GM23338 (cell line): ENCODE measurements at regions not wholly inside any gene's neighbourhood (a gene's known extent, or its start where the extent isn't known, plus 50 kb on each side); places are given as distances from the start of the nearest gene placed in this dataset.

Experiments
- ATAC-seq: fragments of 200-7000 bp; cut with Tn5 transposase; 3 replicates; pipeline ENCODE4 v1.9.1; 2020
- DNase-seq: peaks from one replicate; pipeline ENCODE4 v3.0.0-alpha.2; 2015; ENCODE audit warnings: low spot score
- H2AFZ ChIP-seq: fragments of 200-600 bp; sonication (generic); 2 replicates; pipeline ENCODE4 v1.8.0; 2016; ENCODE audit warnings: antibody characterized with exemption, mild to moderate bottlenecking, moderate library complexity
- H3F3A ChIP-seq: fragments of 200-600 bp; sonication (generic); replicated peaks from 2 replicates; pipeline ENCODE4 v1.8.0; 2017; ENCODE audit warnings: antibody characterized with exemption, mixed run types, low read depth
- H3K27ac ChIP-seq: fragments of 200-600 bp; sonication (generic); 2 replicates; pipeline ENCODE4 v1.6.1; 2016; ENCODE audit warnings: low read depth
- H3K27me3 ChIP-seq: fragments of 200-600 bp; sonication (generic); 2 replicates; pipeline ENCODE4 v1.8.0; 2016; ENCODE audit warnings: mild to moderate bottlenecking, mixed run types, moderate library complexity; ENCODE audit not compliant: insufficient read depth
- H3K36me3 ChIP-seq: fragments of 200-600 bp; sonication (generic); 2 replicates; pipeline ENCODE4 v1.8.0; 2016; ENCODE audit warnings: mild to moderate bottlenecking; ENCODE audit not compliant: insufficient read depth
- H3K4me1 ChIP-seq: fragments of 200-600 bp; sonication (generic); 2 replicates; pipeline ENCODE4 v1.8.0; 2016; ENCODE audit warnings: mild to moderate bottlenecking, moderate library complexity; ENCODE audit not compliant: insufficient read depth
- H3K4me2 ChIP-seq: fragments of 200-600 bp; sonication (generic); 2 replicates; pipeline ENCODE4 v1.7.1; 2017; ENCODE audit warnings: mixed run types
- H3K4me3 ChIP-seq: fragments of 200-600 bp; sonication (generic); 2 replicates; pipeline ENCODE4 v1.6.1; 2016; ENCODE audit warnings: mixed run types
- H3K79me2 ChIP-seq: fragments of 200-600 bp; sonication (generic); replicated peaks from 2 replicates; pipeline ENCODE4 v1.8.0; 2017; ENCODE audit warnings: mild to moderate bottlenecking; ENCODE audit not compliant: insufficient read depth
- H3K9me2 ChIP-seq: fragments of 200-600 bp; sonication (generic); 2 replicates; pipeline ENCODE4 v1.8.0; 2017; ENCODE audit not compliant: insufficient read depth
- H4K20me1 ChIP-seq: fragments of 200-600 bp; sonication (generic); replicated peaks from 2 replicates; pipeline ENCODE4 v1.8.0; 2017; ENCODE audit warnings: mild to moderate bottlenecking; ENCODE audit not compliant: insufficient read depth
- H3K27ac Mint-ChIP-seq: 2 replicates; pipeline ENCODE4 v1.8.0; 2020; ENCODE audit warnings: inconsistent platforms, mild to moderate bottlenecking, moderate library complexity, mixed read lengths
- H3K27me3 Mint-ChIP-seq: 3 replicates; pipeline ENCODE4 v1.8.0; 2022; ENCODE audit warnings: low read depth, mild to moderate bottlenecking, moderate library complexity, mixed read lengths, inconsistent platforms; ENCODE audit not compliant: insufficient read depth, poor library complexity
- H3K36me3 Mint-ChIP-seq: 3 replicates; pipeline ENCODE4 v1.8.0; 2021; ENCODE audit warnings: low read depth, mild to moderate bottlenecking, inconsistent platforms, moderate library complexity, mixed read lengths
- H3K4me1 Mint-ChIP-seq: 3 replicates; pipeline ENCODE4 v1.8.0; 2020; ENCODE audit warnings: mild to moderate bottlenecking, inconsistent platforms, mixed read lengths
- H3K4me3 Mint-ChIP-seq: 3 replicates; pipeline ENCODE4 v1.8.0; 2021; ENCODE audit warnings: moderate library complexity, mild to moderate bottlenecking, inconsistent platforms, mixed read lengths
- H3K9me3 Mint-ChIP-seq: 3 replicates; pipeline ENCODE4 v1.8.0; 2020; ENCODE audit warnings: moderate library complexity, mild to moderate bottlenecking, inconsistent platforms, mixed read lengths
- CREB1 ChIP-seq: fragments of 250-450 bp; sonication (Bioruptor Pico); IDR thresholded peaks from 2 replicates; pipeline ENCODE4 v1.5.0; 2020; ENCODE audit warnings: low read depth, mild to moderate bottlenecking, moderate library complexity
- EZH2 ChIP-seq: fragments of 200-600 bp; sonication (generic); IDR thresholded peaks from one replicate; pipeline ENCODE4 v1.8.0; 2017; ENCODE audit warnings: antibody characterized with exemption, mild to moderate bottlenecking, low read depth; ENCODE audit not compliant: unreplicated experiment
- EZH2phosphoT487 ChIP-seq: fragments of 200-600 bp; sonication (generic); IDR thresholded peaks from one replicate; pipeline ENCODE4 v1.8.1; 2018; ENCODE audit warnings: antibody characterized with exemption; ENCODE audit not compliant: unreplicated experiment
- STAT1 ChIP-seq: IDR thresholded peaks from one replicate; pipeline ENCODE4 v1.6.1; 2016; ENCODE audit warnings: antibody characterized with exemption; ENCODE audit not compliant: unreplicated experiment
- ZNF114 ChIP-seq: fragments of 250-450 bp; sonication (Bioruptor Pico); IDR thresholded peaks from 2 replicates; pipeline ENCODE4 v1.5.0; 2020; ENCODE audit warnings: mild to moderate bottlenecking, moderate library complexity
- TF ChIP-seq, protein P1 (sequence below): IDR thresholded peaks from one replicate; pipeline ENCODE4 v1.6.1; 2018; ENCODE audit warnings: antibody characterized with exemption; ENCODE audit not compliant: unreplicated experiment
- TF ChIP-seq, protein P2 (sequence below): fragments of 250-450 bp; sonication (Bioruptor Pico); IDR thresholded peaks from 2 replicates; pipeline ENCODE4 v1.5.0; 2020; ENCODE audit warnings: mild to moderate bottlenecking, moderate library complexity
- TF ChIP-seq, protein P3 (sequence below): IDR thresholded peaks from 2 replicates; pipeline ENCODE4 v1.6.1; 2016; ENCODE audit warnings: antibody characterized with exemption

DNA sequence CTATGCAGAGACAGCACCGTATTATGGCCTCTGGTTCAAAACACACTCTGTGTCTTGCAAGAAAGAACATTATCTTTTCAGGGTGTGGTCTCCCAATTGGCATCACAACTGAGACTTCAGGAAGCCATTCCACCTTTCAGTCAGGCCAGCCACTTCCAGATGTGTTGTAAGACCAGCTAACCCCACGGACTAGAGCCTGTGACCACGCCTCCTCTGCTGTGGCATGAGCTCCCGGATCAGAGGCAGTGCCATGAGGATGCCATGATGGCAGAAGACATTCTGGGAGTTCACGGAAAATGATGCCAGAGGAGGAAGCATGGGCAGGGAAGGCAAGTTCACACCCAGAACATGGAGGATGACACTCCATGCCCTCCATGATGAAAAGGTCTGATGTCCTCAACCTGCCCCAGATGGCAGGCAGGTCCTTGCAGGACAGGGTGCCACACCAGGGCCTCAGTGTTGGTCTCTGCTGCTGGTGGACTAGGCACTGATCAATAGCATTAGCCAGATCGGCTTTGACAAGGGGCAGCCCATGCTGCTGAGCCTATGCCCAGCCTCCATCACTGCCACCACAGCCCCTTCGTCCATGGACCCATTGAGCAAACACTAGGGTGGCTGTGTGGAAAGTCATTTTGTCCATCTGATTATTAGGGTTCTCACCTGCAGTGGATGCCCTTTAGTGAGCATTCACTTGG is 341.6 kb downstream of the MATN1 start (continued):
- TF ChIP-seq, protein P1, sequence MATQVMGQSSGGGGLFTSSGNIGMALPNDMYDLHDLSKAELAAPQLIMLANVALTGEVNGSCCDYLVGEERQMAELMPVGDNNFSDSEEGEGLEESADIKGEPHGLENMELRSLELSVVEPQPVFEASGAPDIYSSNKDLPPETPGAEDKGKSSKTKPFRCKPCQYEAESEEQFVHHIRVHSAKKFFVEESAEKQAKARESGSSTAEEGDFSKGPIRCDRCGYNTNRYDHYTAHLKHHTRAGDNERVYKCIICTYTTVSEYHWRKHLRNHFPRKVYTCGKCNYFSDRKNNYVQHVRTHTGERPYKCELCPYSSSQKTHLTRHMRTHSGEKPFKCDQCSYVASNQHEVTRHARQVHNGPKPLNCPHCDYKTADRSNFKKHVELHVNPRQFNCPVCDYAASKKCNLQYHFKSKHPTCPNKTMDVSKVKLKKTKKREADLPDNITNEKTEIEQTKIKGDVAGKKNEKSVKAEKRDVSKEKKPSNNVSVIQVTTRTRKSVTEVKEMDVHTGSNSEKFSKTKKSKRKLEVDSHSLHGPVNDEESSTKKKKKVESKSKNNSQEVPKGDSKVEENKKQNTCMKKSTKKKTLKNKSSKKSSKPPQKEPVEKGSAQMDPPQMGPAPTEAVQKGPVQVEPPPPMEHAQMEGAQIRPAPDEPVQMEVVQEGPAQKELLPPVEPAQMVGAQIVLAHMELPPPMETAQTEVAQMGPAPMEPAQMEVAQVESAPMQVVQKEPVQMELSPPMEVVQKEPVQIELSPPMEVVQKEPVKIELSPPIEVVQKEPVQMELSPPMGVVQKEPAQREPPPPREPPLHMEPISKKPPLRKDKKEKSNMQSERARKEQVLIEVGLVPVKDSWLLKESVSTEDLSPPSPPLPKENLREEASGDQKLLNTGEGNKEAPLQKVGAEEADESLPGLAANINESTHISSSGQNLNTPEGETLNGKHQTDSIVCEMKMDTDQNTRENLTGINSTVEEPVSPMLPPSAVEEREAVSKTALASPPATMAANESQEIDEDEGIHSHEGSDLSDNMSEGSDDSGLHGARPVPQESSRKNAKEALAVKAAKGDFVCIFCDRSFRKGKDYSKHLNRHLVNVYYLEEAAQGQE: no peak
- TF ChIP-seq ZNF114 (CRISPR knock-in tag) (no peak), CREB1 (CRISPR knock-in tag) (no peak), STAT1 (no peak)

DNA sequence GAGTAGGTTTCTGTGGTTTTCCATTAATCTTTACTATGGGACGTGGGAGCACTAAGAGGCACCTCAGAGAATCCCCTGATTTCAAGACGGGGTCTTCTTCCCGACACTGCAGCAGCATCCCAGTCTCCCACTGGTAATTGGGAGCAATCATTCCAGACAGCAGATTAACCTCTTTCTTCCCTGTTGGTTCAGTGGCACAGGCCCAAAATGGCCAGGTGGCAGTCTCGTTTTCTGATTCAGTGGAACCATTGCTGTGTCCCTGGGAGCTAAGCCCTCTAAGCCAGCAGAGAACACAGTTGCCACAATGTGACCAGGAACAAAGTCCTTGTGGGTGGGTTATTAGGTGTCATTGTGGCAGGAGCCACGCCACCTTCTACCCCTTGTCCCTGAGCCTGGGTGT is 342.1 kb downstream of the MATN1 start:
- Histone ChIP-seq H3K9me2 (no peaks in the 10 kb centered on the region), H3K27me3 (no peaks in the 10 kb centered on the region), H2AFZ (no peak overlapping the region), H3K27ac (no peak overlapping the region), H4K20me1 (no peaks in the 10 kb centered on the region), H3F3A (no peaks in the 10 kb centered on the region), H3K4me2 (no peak overlapping the region), H3K4me1 (no peaks in the 10 kb centered on the region), H3K79me2 (no peaks in the 10 kb centered on the region), H3K36me3 (no peaks in the 10 kb centered on the region), H3K4me3 (no peak overlapping the region)
- no peak overlapping the region for H3K27ac Mint-ChIP-seq
- peaks cover 7% of the 10 kb centered on the region for H3K27me3 Mint-ChIP-seq
- no peak for DNase-seq
- H3K4me1 Mint-ChIP-seq: peaks cover 3% of the 10 kb centered on the region; the same call in 2 of the 3 replicates
- no peaks in the 10 kb centered on the region for H3K36me3 Mint-ChIP-seq
- H3K9me3 Mint-ChIP-seq: no peaks in the 10 kb centered on the region
- no peak for TF ChIP-seq EZH2
- TF ChIP-seq, protein P2, sequence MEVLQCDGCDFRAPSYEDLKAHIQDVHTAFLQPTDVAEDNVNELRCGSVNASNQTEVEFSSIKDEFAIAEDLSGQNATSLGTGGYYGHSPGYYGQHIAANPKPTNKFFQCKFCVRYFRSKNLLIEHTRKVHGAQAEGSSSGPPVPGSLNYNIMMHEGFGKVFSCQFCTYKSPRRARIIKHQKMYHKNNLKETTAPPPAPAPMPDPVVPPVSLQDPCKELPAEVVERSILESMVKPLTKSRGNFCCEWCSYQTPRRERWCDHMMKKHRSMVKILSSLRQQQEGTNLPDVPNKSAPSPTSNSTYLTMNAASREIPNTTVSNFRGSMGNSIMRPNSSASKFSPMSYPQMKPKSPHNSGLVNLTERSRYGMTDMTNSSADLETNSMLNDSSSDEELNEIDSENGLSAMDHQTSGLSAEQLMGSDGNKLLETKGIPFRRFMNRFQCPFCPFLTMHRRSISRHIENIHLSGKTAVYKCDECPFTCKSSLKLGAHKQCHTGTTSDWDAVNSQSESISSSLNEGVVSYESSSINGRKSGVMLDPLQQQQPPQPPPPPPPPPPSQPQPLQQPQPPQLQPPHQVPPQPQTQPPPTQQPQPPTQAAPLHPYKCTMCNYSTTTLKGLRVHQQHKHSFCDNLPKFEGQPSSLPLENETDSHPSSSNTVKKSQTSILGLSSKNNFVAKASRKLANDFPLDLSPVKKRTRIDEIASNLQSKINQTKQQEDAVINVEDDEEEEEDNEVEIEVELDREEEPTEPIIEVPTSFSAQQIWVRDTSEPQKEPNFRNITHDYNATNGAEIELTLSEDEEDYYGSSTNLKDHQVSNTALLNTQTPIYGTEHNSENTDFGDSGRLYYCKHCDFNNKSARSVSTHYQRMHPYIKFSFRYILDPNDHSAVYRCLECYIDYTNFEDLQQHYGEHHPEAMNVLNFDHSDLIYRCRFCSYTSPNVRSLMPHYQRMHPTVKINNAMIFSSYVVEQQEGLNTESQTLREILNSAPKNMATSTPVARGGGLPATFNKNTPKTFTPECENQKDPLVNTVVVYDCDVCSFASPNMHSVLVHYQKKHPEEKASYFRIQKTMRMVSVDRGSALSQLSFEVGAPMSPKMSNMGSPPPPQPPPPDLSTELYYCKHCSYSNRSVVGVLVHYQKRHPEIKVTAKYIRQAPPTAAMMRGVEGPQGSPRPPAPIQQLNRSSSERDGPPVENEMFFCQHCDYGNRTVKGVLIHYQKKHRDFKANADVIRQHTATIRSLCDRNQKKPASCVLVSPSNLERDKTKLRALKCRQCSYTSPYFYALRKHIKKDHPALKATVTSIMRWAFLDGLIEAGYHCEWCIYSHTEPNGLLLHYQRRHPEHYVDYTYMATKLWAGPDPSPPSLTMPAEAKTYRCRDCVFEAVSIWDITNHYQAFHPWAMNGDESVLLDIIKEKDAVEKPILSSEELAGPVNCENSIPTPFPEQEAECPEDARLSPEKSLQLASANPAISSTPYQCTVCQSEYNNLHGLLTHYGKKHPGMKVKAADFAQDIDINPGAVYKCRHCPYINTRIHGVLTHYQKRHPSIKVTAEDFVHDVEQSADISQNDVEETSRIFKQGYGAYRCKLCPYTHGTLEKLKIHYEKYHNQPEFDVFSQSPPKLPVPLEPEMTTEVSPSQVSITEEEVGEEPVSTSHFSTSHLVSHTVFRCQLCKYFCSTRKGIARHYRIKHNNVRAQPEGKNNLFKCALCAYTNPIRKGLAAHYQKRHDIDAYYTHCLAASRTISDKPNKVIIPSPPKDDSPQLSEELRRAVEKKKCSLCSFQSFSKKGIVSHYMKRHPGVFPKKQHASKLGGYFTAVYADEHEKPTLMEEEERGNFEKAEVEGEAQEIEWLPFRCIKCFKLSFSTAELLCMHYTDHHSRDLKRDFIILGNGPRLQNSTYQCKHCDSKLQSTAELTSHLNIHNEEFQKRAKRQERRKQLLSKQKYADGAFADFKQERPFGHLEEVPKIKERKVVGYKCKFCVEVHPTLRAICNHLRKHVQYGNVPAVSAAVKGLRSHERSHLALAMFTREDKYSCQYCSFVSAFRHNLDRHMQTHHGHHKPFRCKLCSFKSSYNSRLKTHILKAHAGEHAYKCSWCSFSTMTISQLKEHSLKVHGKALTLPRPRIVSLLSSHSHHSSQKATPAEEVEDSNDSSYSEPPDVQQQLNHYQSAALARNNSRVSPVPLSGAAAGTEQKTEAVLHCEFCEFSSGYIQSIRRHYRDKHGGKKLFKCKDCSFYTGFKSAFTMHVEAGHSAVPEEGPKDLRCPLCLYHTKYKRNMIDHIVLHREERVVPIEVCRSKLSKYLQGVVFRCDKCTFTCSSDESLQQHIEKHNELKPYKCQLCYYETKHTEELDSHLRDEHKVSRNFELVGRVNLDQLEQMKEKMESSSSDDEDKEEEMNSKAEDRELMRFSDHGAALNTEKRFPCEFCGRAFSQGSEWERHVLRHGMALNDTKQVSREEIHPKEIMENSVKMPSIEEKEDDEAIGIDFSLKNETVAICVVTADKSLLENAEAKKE: no peak
- no peak for TF ChIP-seq STAT1
- TF ChIP-seq, protein P1: no peak
- TF ChIP-seq, protein P3, sequence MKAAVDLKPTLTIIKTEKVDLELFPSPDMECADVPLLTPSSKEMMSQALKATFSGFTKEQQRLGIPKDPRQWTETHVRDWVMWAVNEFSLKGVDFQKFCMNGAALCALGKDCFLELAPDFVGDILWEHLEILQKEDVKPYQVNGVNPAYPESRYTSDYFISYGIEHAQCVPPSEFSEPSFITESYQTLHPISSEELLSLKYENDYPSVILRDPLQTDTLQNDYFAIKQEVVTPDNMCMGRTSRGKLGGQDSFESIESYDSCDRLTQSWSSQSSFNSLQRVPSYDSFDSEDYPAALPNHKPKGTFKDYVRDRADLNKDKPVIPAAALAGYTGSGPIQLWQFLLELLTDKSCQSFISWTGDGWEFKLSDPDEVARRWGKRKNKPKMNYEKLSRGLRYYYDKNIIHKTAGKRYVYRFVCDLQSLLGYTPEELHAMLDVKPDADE: no peak
- TF ChIP-seq EZH2phosphoT487: no peak
- ATAC-seq: no peak
- no peak overlapping the region for H3K4me3 Mint-ChIP-seq
